EL (cell line): ENCODE measurements at regions not wholly inside any gene's neighbourhood (a gene's known extent, or its start where the extent isn't known, plus 50 kb on each side); places are given as distances from the start of the nearest gene placed in this dataset.

Experiments
- DNase-seq: peaks from one replicate; pipeline ENCODE4 v3.0.0-alpha.2; 2016

DNA sequence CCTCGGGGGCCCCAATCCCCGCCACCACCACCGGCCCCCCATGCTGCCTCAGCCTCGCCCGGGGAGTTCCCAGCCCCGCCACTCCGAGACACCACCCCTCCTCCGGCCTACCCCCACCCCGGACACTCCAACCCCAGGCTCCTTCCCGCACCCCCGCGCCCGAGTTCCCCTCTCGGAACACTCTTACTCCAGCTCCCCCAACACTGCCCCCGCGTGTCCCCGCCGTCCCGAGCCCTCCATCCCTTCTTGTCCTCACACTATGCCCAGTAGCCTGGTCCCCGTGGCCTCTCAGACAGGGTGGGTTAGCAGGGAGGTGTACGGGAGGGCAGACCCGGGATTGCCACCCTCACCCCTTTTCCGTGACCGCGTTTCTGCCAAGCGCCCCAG lies 276.1 kb downstream of the BCOR start:
- DNase-seq: no peak

GRCh38 chrX:39822133-39822748 lies 275.5 kb downstream of the BCOR start:
- DNase-seq: no peak

DNA sequence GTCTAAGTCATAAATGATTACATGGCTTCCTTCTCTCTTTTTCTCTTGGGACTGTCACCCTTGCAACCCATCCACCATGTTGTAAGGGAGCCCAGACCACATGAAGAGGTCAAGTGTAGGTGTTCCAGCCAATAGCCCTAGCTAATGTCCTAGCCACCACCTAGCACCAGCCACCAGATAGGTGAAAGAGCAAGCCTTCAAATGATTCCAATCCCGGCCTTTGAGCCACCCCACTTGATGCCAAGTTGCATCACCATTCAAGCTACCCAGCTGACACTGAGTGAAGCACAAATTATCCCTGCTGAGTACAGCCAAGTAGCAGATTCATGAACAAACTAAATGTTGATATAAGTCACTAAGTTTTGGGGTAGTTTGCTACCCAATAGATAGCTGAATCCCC lies 274.3 kb downstream of the BCOR start:
- no peak for DNase-seq

- no peak for DNase-seq
Measured at GRCh38 chrX:39823854-39824253, 273.9 kb downstream of the BCOR start.

DNA sequence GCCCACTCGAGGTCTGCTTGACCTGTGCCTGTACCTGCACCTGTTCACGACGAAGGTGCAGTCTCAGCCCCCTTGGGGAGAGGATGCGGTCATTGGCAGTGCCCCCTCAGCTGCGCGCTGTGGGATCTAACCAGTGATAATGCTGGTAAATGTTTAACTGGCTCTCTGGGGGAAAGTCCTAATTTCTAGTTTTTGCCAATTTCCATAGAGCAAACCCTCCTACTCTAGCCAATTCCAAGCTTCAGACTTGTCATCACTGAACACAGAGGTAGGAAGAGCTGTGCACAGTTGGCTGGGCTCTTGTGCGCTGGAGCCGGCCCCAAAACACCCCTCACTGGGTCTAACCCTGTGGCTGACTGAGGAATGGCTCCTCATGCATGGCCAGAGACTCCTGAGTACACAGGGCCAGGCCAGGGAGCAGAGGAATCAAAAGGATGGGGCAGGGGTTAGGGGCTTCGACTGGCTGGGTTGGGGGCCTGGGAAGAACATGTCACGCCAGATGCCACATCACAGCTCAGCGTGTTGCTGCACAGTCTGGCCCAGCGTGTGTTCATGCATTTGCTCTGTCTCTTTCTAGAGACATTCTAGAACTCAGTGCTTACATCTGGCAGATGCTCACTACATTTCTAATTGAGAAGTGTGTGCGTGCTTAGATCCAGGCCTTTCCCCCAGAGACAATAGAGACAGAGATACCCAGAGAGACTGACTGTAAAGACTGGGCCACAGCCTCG lies 270.8 kb downstream of the BCOR start:
- no peak for DNase-seq

GRCh38 chrX:39827951-39828350 lies 269.8 kb downstream of the BCOR start:
- DNase-seq: no peak

DNA sequence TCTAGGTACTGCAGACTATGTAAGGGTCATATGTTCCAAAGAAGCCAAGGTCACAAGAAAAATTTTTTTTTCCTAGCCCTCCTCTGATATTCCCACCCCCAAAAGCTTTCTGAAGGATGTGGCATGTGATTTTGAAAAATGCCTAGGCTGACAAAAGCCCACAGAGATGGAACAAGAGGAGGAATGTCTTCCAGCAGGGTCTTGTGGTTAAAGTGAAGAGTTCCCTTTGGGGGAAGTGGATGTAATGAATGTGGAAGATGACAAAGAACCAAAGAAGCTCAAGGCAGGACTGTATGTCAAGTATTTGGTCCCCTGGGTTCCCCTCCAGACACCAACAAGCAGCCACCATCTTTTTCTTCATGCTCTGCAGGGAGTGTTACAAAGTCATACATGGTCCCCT lies 268.8 kb downstream of the BCOR start:
- no peak for DNase-seq

DNA sequence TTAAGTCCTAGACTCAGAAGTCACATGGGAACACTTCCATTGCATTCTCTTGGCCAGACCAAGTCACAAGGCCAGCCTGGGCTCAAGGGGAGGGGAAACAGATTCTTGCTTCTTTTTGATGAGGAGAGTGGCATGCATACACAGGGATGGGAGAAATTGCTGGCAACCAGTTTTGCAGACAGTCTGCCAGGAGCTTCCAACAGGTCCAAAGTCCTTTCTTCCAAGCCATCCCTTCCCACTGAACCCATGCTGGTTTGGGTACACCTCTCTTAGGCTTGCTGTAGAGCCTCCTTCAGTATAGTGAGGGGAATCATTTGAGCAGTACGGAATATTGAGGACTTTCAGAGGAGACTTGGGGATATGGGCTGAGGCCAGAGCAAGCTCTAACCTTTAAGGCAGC lies 267.8 kb downstream of the BCOR start:
- DNase-seq: no peak

DNA sequence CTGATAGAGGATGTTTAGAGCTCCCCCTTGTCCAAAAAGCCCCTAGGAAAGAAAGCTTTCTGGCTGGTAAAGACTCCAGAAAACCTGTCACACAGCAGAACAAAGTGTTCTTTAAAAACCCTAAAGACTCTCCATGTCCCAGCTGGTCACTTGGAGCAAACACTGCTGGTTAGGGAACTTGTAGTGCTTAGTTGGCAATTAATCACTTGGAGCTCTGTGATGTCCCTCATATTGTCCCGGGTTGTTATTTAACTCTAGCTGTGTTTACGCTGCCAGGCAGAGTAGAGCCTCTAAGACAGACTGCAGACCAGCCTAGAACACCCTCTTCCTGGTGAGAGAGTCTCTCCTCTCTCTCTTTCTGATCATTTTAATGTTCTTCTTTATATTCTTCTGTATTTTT lies 267.3 kb downstream of the BCOR start:
- no peak for DNase-seq

DNA sequence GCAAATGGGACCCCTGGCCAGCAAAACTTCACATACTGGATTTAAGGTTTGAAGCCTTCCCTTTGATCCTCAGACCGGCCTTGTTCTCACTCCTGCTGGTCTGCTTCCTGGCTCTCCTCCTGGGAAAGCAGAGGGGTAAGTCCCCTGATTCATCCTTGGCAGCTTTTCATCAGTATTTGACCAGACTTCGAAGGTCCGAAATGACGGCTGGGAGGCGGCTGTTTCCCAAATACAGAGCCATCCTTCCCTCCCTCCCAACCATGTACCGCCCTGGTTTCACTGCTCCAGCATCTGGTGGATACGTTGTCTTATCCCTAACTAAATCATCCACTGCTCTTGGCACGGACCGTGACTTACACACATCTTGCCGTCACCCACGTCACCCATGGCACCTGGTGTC lies 265.5 kb downstream of the BCOR start:
- no peak for DNase-seq

GRCh38 chrX:39834600-39834999 lies 263.2 kb downstream of the BCOR start:
- no peak for DNase-seq

DNA sequence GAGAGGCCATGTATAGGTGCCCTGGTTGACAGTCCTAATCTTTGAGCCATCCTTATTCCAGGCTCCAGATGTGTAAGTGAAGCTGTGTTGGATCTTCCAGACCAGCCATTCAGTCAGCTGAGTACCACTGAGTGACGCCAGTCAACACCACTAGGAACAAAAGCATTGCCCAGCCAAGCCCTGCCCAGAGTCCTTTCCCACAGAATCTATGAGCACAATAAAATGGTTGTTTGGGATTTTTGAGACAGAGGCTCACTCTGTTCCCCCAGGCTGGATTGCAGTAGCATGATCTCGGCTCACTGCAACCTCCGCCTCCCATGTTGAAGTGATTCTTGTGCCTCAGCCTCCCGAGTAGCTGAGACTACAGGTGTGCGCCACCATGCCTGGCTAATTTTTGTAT lies 262.5 kb downstream of the BCOR start:
- no peak for DNase-seq

GRCh38 chrX:39835776-39836175 lies 262.0 kb downstream of the BCOR start:
- no peak for DNase-seq

- no peak for DNase-seq
Measured at GRCh38 chrX:39836802-39837420, 260.8 kb downstream of the BCOR start.

DNA sequence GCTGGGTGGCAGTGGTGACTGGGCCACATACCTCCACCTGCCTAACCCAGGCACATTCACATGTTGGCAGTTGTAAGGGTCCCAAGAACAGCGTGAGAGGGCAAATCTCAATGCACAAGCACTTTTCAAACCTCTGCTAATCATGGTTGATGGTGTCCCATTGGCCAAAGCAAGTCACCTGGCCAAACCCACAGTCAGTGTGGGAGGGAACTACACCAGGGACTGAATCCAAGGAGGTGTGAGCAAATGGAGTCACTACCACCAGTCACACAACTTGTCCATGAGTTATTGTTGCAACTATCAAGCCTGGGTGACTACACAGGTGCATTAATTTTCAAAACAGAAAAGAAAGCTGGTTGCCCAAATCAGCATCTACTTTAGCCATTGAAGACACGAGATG lies 260.1 kb downstream of the BCOR start:
- no peak for DNase-seq

DNA sequence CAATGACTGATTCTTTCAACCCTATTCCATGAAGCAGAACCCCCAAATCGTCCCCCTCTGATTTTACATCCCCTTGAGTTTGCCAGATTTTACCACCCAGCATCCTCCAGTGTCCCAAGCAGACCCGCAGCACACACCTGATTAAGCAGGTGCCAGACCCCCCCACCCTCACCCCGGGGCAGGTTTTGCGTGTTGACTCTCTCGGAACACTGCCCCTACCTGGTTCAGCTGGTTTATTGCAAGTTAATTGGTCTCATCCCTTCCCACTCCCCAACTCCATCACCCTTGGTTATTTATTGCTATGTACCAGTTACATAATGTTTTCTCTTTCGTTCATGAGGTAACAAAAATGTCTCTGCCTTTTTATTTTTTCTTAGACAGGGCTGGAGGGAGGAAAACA lies 258.4 kb downstream of the BCOR start:
- DNase-seq: no peak

DNA sequence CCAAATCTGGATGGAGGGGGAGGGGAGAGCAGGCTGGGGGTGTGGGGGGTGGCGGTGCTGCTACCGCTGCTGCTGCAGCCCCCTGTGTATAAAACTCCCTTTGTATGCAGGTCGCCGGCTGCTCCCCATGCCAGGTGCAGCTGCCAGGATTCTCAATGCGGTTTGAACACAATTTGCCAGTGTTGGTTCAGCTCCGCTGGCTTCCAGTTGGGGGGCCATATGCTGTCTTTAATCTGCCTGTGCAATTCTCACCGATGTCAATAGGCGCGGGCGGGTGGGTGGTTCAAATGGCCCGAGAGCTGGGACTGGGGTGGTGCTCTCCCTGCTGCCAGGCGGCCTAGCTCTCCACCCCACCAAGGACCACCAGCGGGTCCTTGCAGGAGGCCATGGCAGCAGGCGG lies 257.6 kb downstream of the BCOR start:
- DNase-seq: no peak

DNA sequence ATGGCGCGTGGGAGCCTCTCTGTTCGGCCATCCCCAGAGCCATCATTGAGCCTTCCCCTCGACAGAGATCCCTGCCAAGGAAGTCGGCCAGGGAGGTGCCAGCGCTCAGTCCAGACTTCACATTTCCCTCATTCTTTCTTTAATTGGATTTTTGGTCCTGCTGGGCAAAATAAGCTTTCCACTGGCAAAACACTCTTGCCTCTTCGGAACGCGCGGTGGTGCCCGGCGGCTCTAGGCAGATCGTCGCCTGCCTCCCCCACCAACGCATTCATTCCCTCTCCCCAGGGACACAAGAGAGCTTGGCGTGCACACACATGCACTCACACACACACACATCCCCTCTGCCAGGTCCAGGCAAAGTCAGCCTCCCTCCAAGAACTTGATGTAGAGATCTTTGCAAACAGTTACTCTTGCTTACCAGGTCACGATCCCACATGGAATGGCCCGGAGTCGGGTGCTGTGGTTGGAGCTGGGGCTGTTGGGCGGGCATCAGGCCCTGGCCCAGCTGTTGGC lies 257.1 kb downstream of the BCOR start:
- no peak for DNase-seq

GRCh38 chrX:39841604-39842003 lies 256.2 kb downstream of the BCOR start:
- no peak for DNase-seq

- no peak for DNase-seq
Measured at GRCh38 chrX:39842281-39842973, 255.3 kb downstream of the BCOR start.

- DNase-seq: no peak
Measured at GRCh38 chrX:39843318-39843717, 254.4 kb downstream of the BCOR start.

DNA sequence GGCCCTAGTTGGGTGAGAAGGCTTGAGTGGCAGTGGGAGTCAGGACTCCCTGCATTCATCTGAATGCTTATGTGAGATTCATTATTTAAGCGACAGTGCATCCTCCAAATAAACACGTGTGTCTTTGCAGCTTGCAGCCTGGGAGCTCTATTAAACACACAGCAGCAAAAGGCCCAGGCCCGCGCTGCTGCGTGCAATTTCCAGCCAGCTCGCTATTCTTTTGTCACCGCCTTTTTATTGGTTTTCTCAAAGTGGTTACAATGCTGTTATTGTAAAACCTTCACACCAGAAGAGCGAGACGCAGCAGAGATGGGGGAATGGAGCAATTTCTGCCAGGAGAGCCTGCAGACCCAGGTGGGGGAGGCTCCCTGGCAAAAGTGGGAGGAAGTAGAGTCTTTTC lies 252.5 kb downstream of the BCOR start:
- no peak for DNase-seq

DNA sequence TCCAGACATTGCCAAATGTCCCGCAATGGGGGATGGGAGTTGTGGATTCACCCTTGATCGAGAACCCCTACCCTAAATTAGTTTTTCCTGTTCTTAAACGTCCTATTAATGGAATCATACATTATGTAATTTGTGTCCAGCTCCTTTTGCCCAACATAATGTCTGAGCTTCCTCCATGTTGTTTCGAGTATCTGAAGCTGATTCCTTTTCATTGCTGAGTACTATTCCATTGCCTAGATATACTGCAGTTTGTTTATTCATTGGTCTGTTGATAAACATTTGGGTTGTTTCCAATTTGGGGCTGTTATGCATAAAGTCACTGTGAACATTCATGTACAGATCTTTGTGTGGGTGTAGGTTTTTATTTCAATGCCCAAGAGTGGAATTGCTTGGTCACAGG lies 251.3 kb downstream of the BCOR start:
- no peak for DNase-seq

DNA sequence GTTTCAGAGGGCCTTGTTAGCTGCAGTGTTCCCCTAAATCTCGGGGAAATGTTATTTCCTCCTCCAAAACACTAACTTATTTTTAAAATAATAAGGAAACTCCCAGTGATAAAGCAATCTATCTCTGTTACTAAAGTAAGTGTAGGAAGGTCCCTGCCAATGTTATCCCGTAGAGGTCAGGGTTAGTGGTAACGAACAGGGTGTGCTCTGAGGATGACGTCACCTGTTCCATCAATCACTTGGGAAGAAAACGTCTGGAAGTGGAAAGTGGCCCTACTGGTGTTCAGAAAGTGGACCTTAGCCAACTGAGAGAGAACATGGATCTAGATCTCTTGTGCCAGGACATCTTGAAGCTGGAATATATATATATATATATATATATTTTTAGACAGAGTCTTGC lies 249.5 kb downstream of the BCOR start:
- DNase-seq: no peak
